ENCODE measurements at regions not wholly inside any gene's neighbourhood (a gene's known extent, or its start where the extent isn't known, plus 50 kb on each side); places are given as distances from the start of the nearest gene placed in this dataset.

DNA sequence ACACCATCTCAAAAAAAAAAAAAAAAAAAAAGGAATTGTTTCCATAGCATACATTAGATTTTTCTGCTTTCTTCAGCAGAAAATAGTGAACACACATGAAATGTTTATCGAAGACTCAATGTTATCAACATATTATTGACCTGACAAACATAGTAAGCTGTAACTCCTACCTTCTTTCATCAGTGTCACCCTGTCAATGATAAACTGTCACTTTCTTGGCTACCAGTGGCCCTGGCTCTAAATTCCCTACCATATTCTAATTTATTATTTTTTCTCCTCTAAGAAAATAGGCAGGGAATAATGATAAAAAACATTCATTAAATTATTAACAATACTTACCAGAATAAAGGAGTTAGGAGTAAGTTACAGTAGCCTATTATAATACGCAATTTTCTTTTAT, 127.3 kb upstream of the KLHL1 start (continued):
- TF ChIP-seq POLR2A (IDR thresholded peaks at IDR 0.05; ENCODE audit: low read length) = no peak
- no peak for TF ChIP-seq RARB (CRISPR knock-in tag; IDR thresholded peaks at IDR 0.05)
- no peak for TF ChIP-seq POLR2AphosphoS2 (conservative IDR thresholded peaks at IDR 0.05; ENCODE audit: low read length)
- no peak for TF ChIP-seq PHF8 (IDR thresholded peaks at IDR 0.05; ENCODE audit: borderline replicate concordance, low read depth)

DNA sequence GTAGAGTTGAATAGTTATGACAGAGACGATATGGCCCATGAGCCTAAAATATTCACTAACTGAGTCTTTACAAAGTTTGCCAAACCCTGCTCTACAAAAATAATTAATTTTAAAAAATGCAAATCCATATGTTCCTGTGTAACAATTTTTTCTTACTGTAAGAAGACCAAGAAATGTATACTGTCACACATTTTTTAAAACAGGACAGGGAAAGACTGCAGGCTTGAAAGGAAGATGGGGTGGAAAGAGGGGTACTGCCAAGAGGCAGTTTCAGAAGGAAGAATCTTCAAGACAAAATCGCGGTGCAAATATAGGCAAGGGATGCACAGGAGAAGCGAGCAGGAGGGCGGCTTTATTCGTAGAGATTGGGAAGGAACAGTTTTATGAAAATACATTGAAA, 115.7 kb upstream of the KLHL1 start:
- no peak for FAIRE-seq
- CTCF ChIA-PET = no interaction called here

GRCh38 chr13:70222926-70223325, 114.7 kb upstream of the KLHL1 start:
- no peak for DNase-seq (ENCODE audit: low read depth in 1 of 2, low spot score in 1 of 2)
- TF ChIP-seq EHMT2 (IDR thresholded peaks at IDR 0.05; ENCODE audit: low read depth) (no peak), TP53 (CRISPR knock-in tag; IDR thresholded peaks at IDR 0.05) (no peak), RCOR1 (IDR thresholded peaks at IDR 0.05; ENCODE audit: low read depth, low read length) (no peak), KDM1A (IDR thresholded peaks at IDR 0.05; ENCODE audit: low read depth) (no peak), MAFK (IDR thresholded peaks at IDR 0.05; ENCODE audit: partially characterized antibody) (no peak), FOSB (CRISPR knock-in tag; IDR thresholded peaks at IDR 0.05) (no peak), MAX (IDR thresholded peaks at IDR 0.05) (no peak)
- Histone ChIP-seq H3K4me2 (no peak overlapping the region), H3K4me1 (no peaks in the 10 kb centered on the region), H3K4me3 (no peak overlapping the region), H3K9me3 (no peaks in the 10 kb centered on the region), H3K27ac (no peak overlapping the region)
- no peak for ATAC-seq
- FAIRE-seq = no peak
- ChIA-PET CTCF (no interaction called here), POLR2A (no interaction called here)
- WGBS (ENCODE audit: missing lambda C conversion rate) = 42% methylated on average over 2 of the region's 2 CpGs

More for the DNA sequence above, 115.7 kb upstream of the KLHL1 start:
- no peak overlapping the region for H3K4me3 ChIP-seq
- H3K4me1 ChIP-seq = no peaks in the 10 kb centered on the region
- no peak overlapping the region for H3K27ac ChIP-seq
- no peak for ATAC-seq
- no peaks in the 10 kb centered on the region for H3K9me3 ChIP-seq
- DNase-seq (ENCODE audit: low read depth in 1 of 2, low spot score in 1 of 2) = no peak
- 80% methylated on average over 6 of the region's 6 CpGs for WGBS (ENCODE audit: missing lambda C conversion rate)
- H3K4me2 ChIP-seq = no peak overlapping the region
- POLR2A ChIA-PET = no interaction called here
- TF ChIP-seq BHLHE40 (IDR thresholded peaks at IDR 0.05; ENCODE audit: low read depth, low read length) (no peak), BCL3 (IDR thresholded peaks at IDR 0.05) (no peak), POLR2A (IDR thresholded peaks at IDR 0.05; ENCODE audit: low read length) (no peak), CTCF (IDR thresholded peaks at IDR 0.05) (no peak), CEBPB (IDR thresholded peaks at IDR 0.05) (no peak), RCOR1 (IDR thresholded peaks at IDR 0.05; ENCODE audit: low read depth, low read length) (no peak), ZFP36 (IDR thresholded peaks at IDR 0.05; ENCODE audit: borderline replicate concordance, partially characterized antibody) (no peak), POLR2AphosphoS2 (conservative IDR thresholded peaks at IDR 0.05; ENCODE audit: low read length) (no peak), ZNF302 (CRISPR knock-in tag; IDR thresholded peaks at IDR 0.05) (no peak), HOXB13 (CRISPR knock-in tag; IDR thresholded peaks at IDR 0.05; ENCODE audit: low read depth) (no peak), HOXB5 (CRISPR knock-in tag; IDR thresholded peaks at IDR 0.05) (no peak), TP53 (CRISPR knock-in tag; IDR thresholded peaks at IDR 0.05) (no peak), ZSCAN20 (CRISPR knock-in tag; IDR thresholded peaks at IDR 0.05) (no peak), RARB (CRISPR knock-in tag; IDR thresholded peaks at IDR 0.05) (no peak), HOXA7 (CRISPR knock-in tag; IDR thresholded peaks at IDR 0.05) (no peak), JUN (IDR thresholded peaks at IDR 0.05) (no peak)
